ENCODE measurements at regions not wholly inside any gene's neighbourhood (a gene's known extent, or its start where the extent isn't known, plus 50 kb on each side); places are given as distances from the start of the nearest gene placed in this dataset.

GRCh38 chr9:81408951-81409350, 280.4 kb downstream of the TLE1 start:
- Histone ChIP-seq H3K9me3 (no peaks in the 10 kb centered on the region), H3K27me3 (no peaks in the 10 kb centered on the region), H3K4me3 (no peak overlapping the region), H3K27ac (no peak overlapping the region), H3K36me3 (no peaks in the 10 kb centered on the region), H3K4me1 (no peaks in the 10 kb centered on the region)
- TF ChIP-seq EP300 (IDR thresholded peaks at IDR 0.05) = no peak
- TF ChIP-seq POLR2AphosphoS5 (IDR thresholded peaks at IDR 0.05) = no peak
- no peak for TF ChIP-seq POLR2A (IDR thresholded peaks at IDR 0.05)
- TF ChIP-seq CTCF (IDR thresholded peaks at IDR 0.05) = no peak
- ATAC-seq = no peak

GRCh38 chr9:81404931-81405598, 284.3 kb downstream of the TLE1 start:
- no peak overlapping the region for H3K27ac ChIP-seq
- H3K4me1 ChIP-seq = no peaks in the 10 kb centered on the region
- no peaks in the 10 kb centered on the region for H3K36me3 ChIP-seq
- H3K9me3 ChIP-seq = no peaks in the 10 kb centered on the region
- no peaks in the 10 kb centered on the region for H3K27me3 ChIP-seq
- H3K4me3 ChIP-seq = no peak overlapping the region
- WGBS, 2 donors (ENCODE audit: low coverage in 1 of 2) = 45 to 54% methylated on average over 2 of the region's 2 CpGs
- TF ChIP-seq POLR2A (IDR thresholded peaks at IDR 0.05) (no peak), POLR2AphosphoS5 (IDR thresholded peaks at IDR 0.05) (no peak), EP300 (IDR thresholded peaks at IDR 0.05) (no peak), CTCF (IDR thresholded peaks at IDR 0.05) (no peak)
- no peak for ATAC-seq

GRCh38 chr9:81397481-81398381, 291.6 kb downstream of the TLE1 start:
- ATAC-seq = no peak
- no peak for TF ChIP-seq POLR2AphosphoS5 (IDR thresholded peaks at IDR 0.05)
- no peak for TF ChIP-seq CTCF (IDR thresholded peaks at IDR 0.05)
- TF ChIP-seq EP300 (IDR thresholded peaks at IDR 0.05) = no peak
- TF ChIP-seq POLR2A (IDR thresholded peaks at IDR 0.05) = no peak
- Histone ChIP-seq H3K4me3 (no peak overlapping the region), H3K4me1 (peaks cover 5 to 41% (median 7%) of the 10 kb centered on the region in 3 donors), H3K27me3 (no peaks in the 10 kb centered on the region), H3K36me3 (no peaks in the 10 kb centered on the region), H3K27ac (no peak overlapping the region), H3K9me3 (no peaks in the 10 kb centered on the region)
- 70 to 71% methylated on average over 8 to 9 of the region's 9 CpGs for WGBS, 2 donors (ENCODE audit: low coverage in 1 of 2)

DNA sequence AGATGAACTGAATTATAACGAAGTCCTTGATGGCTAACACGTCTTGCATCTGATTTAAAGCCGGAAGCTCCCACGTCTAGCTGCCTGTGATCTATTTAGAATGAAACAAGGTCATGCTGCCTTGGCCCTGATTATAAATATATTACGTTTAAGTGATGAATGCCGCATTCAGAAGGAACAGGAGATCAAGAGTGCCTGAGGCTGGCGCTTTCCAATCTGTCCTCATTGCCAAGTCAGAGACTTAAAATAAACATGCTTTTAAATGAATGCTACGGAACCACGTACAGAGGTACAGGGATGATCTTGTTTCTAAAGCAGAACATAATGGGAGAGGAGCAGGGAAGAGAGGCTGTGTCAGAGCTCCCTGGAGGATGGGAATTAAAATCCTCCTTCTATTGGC, 292.8 kb downstream of the TLE1 start:
- no peak for TF ChIP-seq CTCF (IDR thresholded peaks at IDR 0.05)
- TF ChIP-seq POLR2AphosphoS5 (IDR thresholded peaks at IDR 0.05) = no peak
- no peak for TF ChIP-seq POLR2A (IDR thresholded peaks at IDR 0.05)
- no peak for TF ChIP-seq EP300 (IDR thresholded peaks at IDR 0.05)
- Histone ChIP-seq H3K4me1 (peaks cover 5 to 41% (median 7%) of the 10 kb centered on the region in 3 donors), H3K27ac (peak overlapping the region in 2 of 4 donors; percentile 6 to 61), H3K9me3 (no peaks in the 10 kb centered on the region), H3K27me3 (no peaks in the 10 kb centered on the region), H3K36me3 (no peaks in the 10 kb centered on the region), H3K4me3 (no peak overlapping the region)
- 30 to 45% methylated on average over 9 of the region's 9 CpGs for WGBS, 2 donors (ENCODE audit: low coverage in 1 of 2)
- ATAC-seq = no peak
